ENCODE measurements at regions not wholly inside any gene's neighbourhood (a gene's known extent, or its start where the extent isn't known, plus 50 kb on each side); places are given as distances from the start of the nearest gene placed in this dataset.

- no peak overlapping the region for H3K4me3 Mint-ChIP-seq (ENCODE audit: unreplicated experiment)
- peaks cover 5% of the 10 kb centered on the region for H3K27me3 Mint-ChIP-seq (ENCODE audit: unreplicated experiment)
- no peak overlapping the region for H3K27ac Mint-ChIP-seq (ENCODE audit: unreplicated experiment)
- H3K36me3 Mint-ChIP-seq (ENCODE audit: low read depth, unreplicated experiment): no peaks in the 10 kb centered on the region
- TF ChIP-seq, protein P1, sequence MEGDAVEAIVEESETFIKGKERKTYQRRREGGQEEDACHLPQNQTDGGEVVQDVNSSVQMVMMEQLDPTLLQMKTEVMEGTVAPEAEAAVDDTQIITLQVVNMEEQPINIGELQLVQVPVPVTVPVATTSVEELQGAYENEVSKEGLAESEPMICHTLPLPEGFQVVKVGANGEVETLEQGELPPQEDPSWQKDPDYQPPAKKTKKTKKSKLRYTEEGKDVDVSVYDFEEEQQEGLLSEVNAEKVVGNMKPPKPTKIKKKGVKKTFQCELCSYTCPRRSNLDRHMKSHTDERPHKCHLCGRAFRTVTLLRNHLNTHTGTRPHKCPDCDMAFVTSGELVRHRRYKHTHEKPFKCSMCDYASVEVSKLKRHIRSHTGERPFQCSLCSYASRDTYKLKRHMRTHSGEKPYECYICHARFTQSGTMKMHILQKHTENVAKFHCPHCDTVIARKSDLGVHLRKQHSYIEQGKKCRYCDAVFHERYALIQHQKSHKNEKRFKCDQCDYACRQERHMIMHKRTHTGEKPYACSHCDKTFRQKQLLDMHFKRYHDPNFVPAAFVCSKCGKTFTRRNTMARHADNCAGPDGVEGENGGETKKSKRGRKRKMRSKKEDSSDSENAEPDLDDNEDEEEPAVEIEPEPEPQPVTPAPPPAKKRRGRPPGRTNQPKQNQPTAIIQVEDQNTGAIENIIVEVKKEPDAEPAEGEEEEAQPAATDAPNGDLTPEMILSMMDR (IDR thresholded peaks at IDR 0.05; ENCODE audit: unreplicated experiment): no peak
- no peaks in the 10 kb centered on the region for H3K9me3 Mint-ChIP-seq (ENCODE audit: unreplicated experiment)
- peaks cover 6% of the 10 kb centered on the region for H3K4me1 Mint-ChIP-seq (ENCODE audit: unreplicated experiment)
- DNase-seq (ENCODE audit: low spot score): no peak
These were observed 394.9 kb downstream of the BCL11B start for GRCh38 chr14:98877065-98877464.

GRCh38 chr14:98878282-98878681, 393.7 kb downstream of the BCL11B start:
- Mint-ChIP-seq H3K4me3 (ENCODE audit: unreplicated experiment) (no peak overlapping the region), H3K27ac (ENCODE audit: unreplicated experiment) (no peak overlapping the region), H3K9me3 (ENCODE audit: unreplicated experiment) (no peaks in the 10 kb centered on the region), H3K4me1 (ENCODE audit: unreplicated experiment) (peaks cover 6% of the 10 kb centered on the region), H3K36me3 (ENCODE audit: low read depth, unreplicated experiment) (no peaks in the 10 kb centered on the region), H3K27me3 (ENCODE audit: unreplicated experiment) (peaks cover 2% of the 10 kb centered on the region)
- TF ChIP-seq, protein P1 (IDR thresholded peaks at IDR 0.05; ENCODE audit: unreplicated experiment): no peak
- no peak for DNase-seq (ENCODE audit: low spot score)

DNA sequence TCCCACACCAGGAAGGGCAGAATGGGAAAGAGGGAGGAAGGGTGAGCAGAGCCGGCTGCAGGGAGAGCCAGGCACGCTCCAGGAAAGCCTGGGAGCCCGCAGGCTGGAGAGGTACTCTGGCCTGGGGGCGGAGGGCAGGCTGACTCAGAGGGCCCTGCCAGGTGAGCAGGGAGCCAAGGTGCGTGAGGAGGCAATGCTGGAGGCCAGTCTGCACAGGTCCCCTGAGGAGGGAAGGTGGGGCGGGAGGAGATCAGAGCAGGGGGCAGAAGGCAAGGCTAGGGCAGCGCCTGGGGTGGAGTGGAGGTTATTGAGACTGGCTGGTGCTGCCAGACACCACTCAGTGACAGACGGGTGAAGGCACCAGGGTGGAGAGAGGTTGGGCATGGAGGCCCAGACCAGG, 385.0 kb downstream of the BCL11B start:
- TF ChIP-seq, protein P1 (IDR thresholded peaks at IDR 0.05; ENCODE audit: unreplicated experiment): no peak
- H3K27ac Mint-ChIP-seq (ENCODE audit: unreplicated experiment): no peak overlapping the region
- DNase-seq (ENCODE audit: low spot score): no peak
- no peaks in the 10 kb centered on the region for H3K27me3 Mint-ChIP-seq (ENCODE audit: unreplicated experiment)
- no peaks in the 10 kb centered on the region for H3K36me3 Mint-ChIP-seq (ENCODE audit: low read depth, unreplicated experiment)
- no peak overlapping the region for H3K4me3 Mint-ChIP-seq (ENCODE audit: unreplicated experiment)
- H3K9me3 Mint-ChIP-seq (ENCODE audit: unreplicated experiment): no peaks in the 10 kb centered on the region
- no peaks in the 10 kb centered on the region for H3K4me1 Mint-ChIP-seq (ENCODE audit: unreplicated experiment)

GRCh38 chr14:98888281-98888680, 383.7 kb downstream of the BCL11B start:
- no peaks in the 10 kb centered on the region for H3K4me1 Mint-ChIP-seq (ENCODE audit: unreplicated experiment)
- H3K27me3 Mint-ChIP-seq (ENCODE audit: unreplicated experiment): no peaks in the 10 kb centered on the region
- DNase-seq (ENCODE audit: low spot score): no peak
- no peaks in the 10 kb centered on the region for H3K9me3 Mint-ChIP-seq (ENCODE audit: unreplicated experiment)
- H3K4me3 Mint-ChIP-seq (ENCODE audit: unreplicated experiment): no peak overlapping the region
- TF ChIP-seq, protein P1 (IDR thresholded peaks at IDR 0.05; ENCODE audit: unreplicated experiment): no peak
- H3K27ac Mint-ChIP-seq (ENCODE audit: unreplicated experiment): no peak overlapping the region
- no peaks in the 10 kb centered on the region for H3K36me3 Mint-ChIP-seq (ENCODE audit: low read depth, unreplicated experiment)

GRCh38 chr14:98888927-98889835, 382.8 kb downstream of the BCL11B start:
- Mint-ChIP-seq H3K27me3 (ENCODE audit: unreplicated experiment) (no peaks in the 10 kb centered on the region), H3K4me1 (ENCODE audit: unreplicated experiment) (no peaks in the 10 kb centered on the region), H3K27ac (ENCODE audit: unreplicated experiment) (no peak overlapping the region)

More at GRCh38 chr14:98888927-98889835, 382.8 kb downstream of the BCL11B start:
- TF ChIP-seq, protein P1 (IDR thresholded peaks at IDR 0.05; ENCODE audit: unreplicated experiment): no peak
- H3K4me3 Mint-ChIP-seq (ENCODE audit: unreplicated experiment): no peak overlapping the region
- no peaks in the 10 kb centered on the region for H3K36me3 Mint-ChIP-seq (ENCODE audit: low read depth, unreplicated experiment)
- no peaks in the 10 kb centered on the region for H3K9me3 Mint-ChIP-seq (ENCODE audit: unreplicated experiment)
- DNase-seq (ENCODE audit: low spot score): no peak
